Fibroblast of the aortic adventitia (primary cell): ENCODE measurements at regions not wholly inside any gene's neighbourhood (a gene's known extent, or its start where the extent isn't known, plus 50 kb on each side); places are given as distances from the start of the nearest gene placed in this dataset.

ENCODE experiments used
- DNase-seq: peaks from one replicate; pipeline ENCODE4 v3.0.0-alpha.2; 2010; ENCODE audit warnings: low read depth
- H3K4me3 ChIP-seq: 2 replicates; pipeline ENCODE4 v1.5.1; 2011; ENCODE audit warnings: low read depth, mild to moderate bottlenecking, control low read depth, low read length, moderate library complexity
- CTCF ChIP-seq: IDR thresholded peaks from 2 replicates; pipeline ENCODE4 v1.5.1; 2011; ENCODE audit warnings: mild to moderate bottlenecking, low read length, control low read depth, inconsistent platforms; ENCODE audit not compliant: insufficient read depth

GRCh38 chr22:48085901-48086645 lies 1323.6 kb downstream of the TBC1D22A start:
- H3K4me3 ChIP-seq = no peak overlapping the region
- DNase-seq = no peak
- TF ChIP-seq CTCF = no peak

- DNase-seq = no peak
- TF ChIP-seq CTCF = no peak
Measured at GRCh38 chr22:48084729-48085050, 1322.2 kb downstream of the TBC1D22A start.

GRCh38 chr22:48084041-48084728 lies 1321.7 kb downstream of the TBC1D22A start:
- DNase-seq = no peak
- H3K4me3 ChIP-seq = no peak overlapping the region
- no peak for TF ChIP-seq CTCF

More at GRCh38 chr22:48084729-48085050, 1322.2 kb downstream of the TBC1D22A start:
- H3K4me3 ChIP-seq = no peak overlapping the region

GRCh38 chr22:48083502-48083901 lies 1321.1 kb downstream of the TBC1D22A start:
- DNase-seq = no peak
- no peak for TF ChIP-seq CTCF

DNA sequence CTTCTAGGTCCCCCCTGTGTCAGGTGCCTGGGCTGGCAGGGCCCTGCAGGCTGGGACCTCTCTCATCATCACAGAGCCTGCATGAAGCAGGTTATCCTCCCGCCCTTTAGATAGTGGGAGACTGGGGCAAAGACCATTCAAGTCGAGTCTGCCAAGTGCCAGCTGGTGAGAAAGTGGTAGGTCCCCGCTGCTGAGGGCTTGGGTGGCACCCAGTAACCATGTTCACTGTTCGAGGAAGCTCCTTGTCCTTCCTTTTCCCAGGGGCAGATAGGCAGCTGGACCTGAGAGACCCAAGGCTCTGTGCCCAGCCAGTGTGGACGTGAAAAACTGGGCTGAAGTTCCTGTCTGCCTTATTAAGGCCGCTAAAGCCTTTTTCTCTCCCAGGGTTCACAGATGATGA lies 1319.8 kb downstream of the TBC1D22A start:
- no peak for DNase-seq
- no peak for TF ChIP-seq CTCF
- H3K4me3 ChIP-seq = no peak overlapping the region

More at GRCh38 chr22:48083502-48083901, 1321.1 kb downstream of the TBC1D22A start:
- H3K4me3 ChIP-seq = no peak overlapping the region

DNA sequence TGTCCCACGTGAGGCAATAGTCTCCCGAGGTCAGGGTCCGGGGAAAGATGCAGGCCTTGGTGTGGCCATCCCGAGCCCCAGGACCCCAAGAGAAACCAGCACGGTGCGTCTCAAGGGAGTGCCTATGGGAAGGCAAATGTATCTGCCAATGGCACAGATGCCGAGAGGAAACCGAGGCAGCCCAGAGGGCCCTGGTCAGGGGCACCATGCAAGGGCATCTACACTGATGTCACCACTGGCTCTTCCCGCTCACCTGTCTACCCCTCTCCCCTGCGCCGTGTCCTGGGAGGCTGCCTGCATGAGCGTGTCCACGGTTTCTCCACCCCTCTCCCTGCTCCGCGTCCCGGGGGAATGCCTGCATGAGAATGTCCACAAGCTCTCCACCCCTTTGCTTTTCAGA lies 1318.8 kb downstream of the TBC1D22A start:
- no peak for TF ChIP-seq CTCF
- H3K4me3 ChIP-seq = no peak overlapping the region
- DNase-seq = no peak
